ENCODE measurements at regions not wholly inside any gene's neighbourhood (a gene's known extent, or its start where the extent isn't known, plus 50 kb on each side); places are given as distances from the start of the nearest gene placed in this dataset.

- H3K27ac ChIP-seq (ENCODE audit: insufficient read depth, low read depth, low read length), result no peak overlapping the region
- FAIRE-seq, result no peak
- H3K79me2 ChIP-seq (ENCODE audit: control insufficient read depth, insufficient read depth, low read length), result no peaks in the 10 kb centered on the region
- no peaks in the 10 kb centered on the region for H3K9me1 ChIP-seq (replicated peaks; ENCODE audit: control insufficient read depth, extremely low read depth, insufficient read depth, low read length)
- no peak overlapping the region for H3K4me3 ChIP-seq (replicated peaks in 1 of 3; ENCODE audit: insufficient read depth in 1 of 3, low read depth in 1 of 3, low read length in 3 of 3)
- no peaks in the 10 kb centered on the region for H3K27me3 ChIP-seq (ENCODE audit: control insufficient read depth in 2 of 2, insufficient read depth in 2 of 2, low read length in 2 of 2)
- H2AFZ ChIP-seq (ENCODE audit: low read depth, low read length), result no peak overlapping the region
- H3K4me1 ChIP-seq (ENCODE audit: control insufficient read depth, extremely low read depth, insufficient read depth, low read length), result no peaks in the 10 kb centered on the region
- H3K36me3 ChIP-seq (ENCODE audit: control insufficient read depth in 2 of 2, extremely low read depth in 1 of 2, insufficient read depth in 2 of 2, low read length in 2 of 2), result no peaks in the 10 kb centered on the region
- H3K9ac ChIP-seq (replicated peaks; ENCODE audit: extremely low read depth, insufficient read depth, low read length), result no peak overlapping the region
- no peaks in the 10 kb centered on the region for H4K20me1 ChIP-seq (replicated peaks; ENCODE audit: control insufficient read depth, extremely low read depth, insufficient read depth, low read length)
- H3K9me3 ChIP-seq (replicated peaks; ENCODE audit: control insufficient read depth, insufficient read depth, low read length), result no peaks in the 10 kb centered on the region
- BruUV-seq (replicated peaks), result no TSS peak
- no peak for DNase-seq (ENCODE audit: low read depth, low spot score)
- no peak overlapping the region for H3K4me2 ChIP-seq (ENCODE audit: insufficient read depth, low read length)
- intact Hi-C loops (cut with micrococcal nuclease), result no loop called here
- CTCF ChIA-PET, result no interaction called here
- TF ChIP-seq JUN (IDR thresholded peaks at IDR 0.05; ENCODE audit: borderline replicate concordance, insufficient read depth, insufficient read length, low read depth) (no peak), MAX (IDR thresholded peaks at IDR 0.05; ENCODE audit: insufficient read depth, insufficient read length) (no peak), POLR2A (IDR thresholded peaks at IDR 0.05; ENCODE audit: low read depth, low read length) (no peak), GATA2 (IDR thresholded peaks at IDR 0.05; ENCODE audit: insufficient read depth, insufficient read length, low read depth, low read length) (no peak), CTCF (IDR thresholded peaks at IDR 0.05; ENCODE audit: extremely low read depth in 1 of 2, insufficient read depth in 1 of 2, low read depth in 1 of 2, low read length in 2 of 2) (no peak), FOS (IDR thresholded peaks at IDR 0.05; ENCODE audit: borderline replicate concordance, insufficient read depth, low read length) (no peak), MYC (IDR thresholded peaks at IDR 0.05; ENCODE audit: low read depth, low read length) (no peak), EZH2 (IDR thresholded peaks at IDR 0.05; ENCODE audit: borderline replicate concordance, low read depth, low read length, severe bottlenecking) (no peak), POLR2AphosphoS5 (IDR thresholded peaks at IDR 0.05; ENCODE audit: insufficient read depth, low read depth, low read length) (no peak)
- dilution Hi-C loops (cut with MboI; ENCODE audit: extremely low pct_ligation_motif_present, low sequenced_read_pairs), result no loop called here
- POLR2A ChIA-PET, result no interaction called here
These were observed 437.8 kb downstream of the RFC3 start for GRCh38 chr13:34255711-34256110.
